ENCODE measurements at regions not wholly inside any gene's neighbourhood (a gene's known extent, or its start where the extent isn't known, plus 50 kb on each side); places are given as distances from the start of the nearest gene placed in this dataset.
"Not testable (repeated sequence)": the region's sequence is repeated elsewhere in the genome, so short reads cannot be mapped to it uniquely, and the experiment has no call there.

- H3K4me3 Mint-ChIP-seq = no peak overlapping the region
- no peak overlapping the region for H3K27ac ChIP-seq (ENCODE audit: low read depth, low read length)
- 80% methylated on average over 1 of the region's 1 CpG; no CpG with 5 or more reads in 1 of the 2 experiments for WGBS, 2 experiments (ENCODE audit: insufficient coverage in 1 of 2, insufficient read length in 1 of 2)
- no peaks in the 10 kb centered on the region for H3K27me3 Mint-ChIP-seq (ENCODE audit: insufficient read depth)
- no peaks in the 10 kb centered on the region for H3K4me1 ChIP-seq (ENCODE audit: control insufficient read depth, insufficient read depth, low read length)
- no peaks in the 10 kb centered on the region for H3K9me3 ChIP-seq (ENCODE audit: control insufficient read depth, low read length)
- no peaks in the 10 kb centered on the region for H3K36me3 ChIP-seq (ENCODE audit: control insufficient read depth, insufficient read depth, low read length)
- H3K9me3 Mint-ChIP-seq = peaks cover 68% of the 10 kb centered on the region
- H3K4me3 ChIP-seq (ENCODE audit: low read length) = no peak overlapping the region
- H3K27ac Mint-ChIP-seq = no peak overlapping the region
- no peaks in the 10 kb centered on the region for H3K27me3 ChIP-seq (ENCODE audit: control insufficient read depth, insufficient read depth, low read length, poor library complexity, severe bottlenecking)
- no peak overlapping the region for H3K9ac ChIP-seq (ENCODE audit: extremely low read depth, low read length, poor library complexity, severe bottlenecking)
- TF ChIP-seq CTCF (conservative IDR thresholded peaks at IDR 0.05) = no peak
- DNase-seq = no peak
- no peaks in the 10 kb centered on the region for H3K36me3 Mint-ChIP-seq (ENCODE audit: low read depth)
- no peaks in the 10 kb centered on the region for H3K4me1 Mint-ChIP-seq
These were observed 176.3 kb upstream of the EDA2R start for GRCh38 chrX:66815227-66815626.

GRCh38 chrX:66794514-66794913 lies 155.6 kb upstream of the EDA2R start:
- H3K9me3 ChIP-seq (ENCODE audit: control insufficient read depth, low read length); H3K27ac ChIP-seq (ENCODE audit: low read depth, low read length); H3K27ac Mint-ChIP-seq; H3K4me3 ChIP-seq (ENCODE audit: low read length); H3K9ac ChIP-seq (ENCODE audit: extremely low read depth, low read length, poor library complexity, severe bottlenecking); H3K4me1 Mint-ChIP-seq; DNase-seq; H3K36me3 Mint-ChIP-seq (ENCODE audit: low read depth); H3K4me1 ChIP-seq (ENCODE audit: control insufficient read depth, insufficient read depth, low read length); H3K27me3 Mint-ChIP-seq (ENCODE audit: insufficient read depth); H3K36me3 ChIP-seq (ENCODE audit: control insufficient read depth, insufficient read depth, low read length); H3K4me3 Mint-ChIP-seq; H3K27me3 ChIP-seq (ENCODE audit: control insufficient read depth, insufficient read depth, low read length, poor library complexity, severe bottlenecking): not testable (repeated sequence)
- 75% methylated on average over 5 of the region's 5 CpGs; no CpG with 5 or more reads in 1 of the 2 experiments for WGBS, 2 experiments (ENCODE audit: insufficient coverage in 1 of 2, insufficient read length in 1 of 2)
- H3K9me3 Mint-ChIP-seq = peaks cover 92% of the 10 kb centered on the region

GRCh38 chrX:66766318-66766717 lies 127.4 kb upstream of the EDA2R start:
- TF ChIP-seq CTCF (conservative IDR thresholded peaks at IDR 0.05) = no peak
- Histone ChIP-seq H3K27me3 (ENCODE audit: control insufficient read depth, insufficient read depth, low read length, poor library complexity, severe bottlenecking) (no peaks in the 10 kb centered on the region), H3K4me3 (ENCODE audit: low read length) (no peak overlapping the region), H3K4me1 (ENCODE audit: control insufficient read depth, insufficient read depth, low read length) (no peaks in the 10 kb centered on the region), H3K9ac (ENCODE audit: extremely low read depth, low read length, poor library complexity, severe bottlenecking) (no peak overlapping the region), H3K27ac (ENCODE audit: low read depth, low read length) (no peak overlapping the region), H3K9me3 (ENCODE audit: control insufficient read depth, low read length) (no peaks in the 10 kb centered on the region), H3K36me3 (ENCODE audit: control insufficient read depth, insufficient read depth, low read length) (no peaks in the 10 kb centered on the region)
- Mint-ChIP-seq H3K4me3 (no peak overlapping the region), H3K27ac (no peak overlapping the region), H3K36me3 (ENCODE audit: low read depth) (no peaks in the 10 kb centered on the region), H3K27me3 (ENCODE audit: insufficient read depth) (no peaks in the 10 kb centered on the region), H3K4me1 (no peaks in the 10 kb centered on the region), H3K9me3 (peaks cover 82% of the 10 kb centered on the region)
- no peak for DNase-seq
- WGBS, 2 experiments (ENCODE audit: insufficient coverage in 1 of 2, insufficient read length in 1 of 2) = 80% methylated on average over 3 of the region's 3 CpGs; no CpG with 5 or more reads in 1 of the 2 experiments

GRCh38 chrX:66760651-66761050 lies 121.8 kb upstream of the EDA2R start:
- no peak overlapping the region for H3K4me3 Mint-ChIP-seq
- Histone ChIP-seq H3K4me1 (ENCODE audit: control insufficient read depth, insufficient read depth, low read length) (no peaks in the 10 kb centered on the region), H3K36me3 (ENCODE audit: control insufficient read depth, insufficient read depth, low read length) (no peaks in the 10 kb centered on the region), H3K27me3 (ENCODE audit: control insufficient read depth, insufficient read depth, low read length, poor library complexity, severe bottlenecking) (no peaks in the 10 kb centered on the region), H3K9ac (ENCODE audit: extremely low read depth, low read length, poor library complexity, severe bottlenecking) (no peak overlapping the region), H3K27ac (ENCODE audit: low read depth, low read length) (no peak overlapping the region), H3K4me3 (ENCODE audit: low read length) (no peak overlapping the region), H3K9me3 (ENCODE audit: control insufficient read depth, low read length) (no peaks in the 10 kb centered on the region)
- no peak for DNase-seq
- no peaks in the 10 kb centered on the region for H3K4me1 Mint-ChIP-seq
- no CpG with 5 or more reads among the region's 1 CpG for WGBS, 2 experiments (ENCODE audit: insufficient coverage in 1 of 2, insufficient read length in 1 of 2)
- no peaks in the 10 kb centered on the region for H3K27me3 Mint-ChIP-seq (ENCODE audit: insufficient read depth)
- peaks cover 57% of the 10 kb centered on the region for H3K9me3 Mint-ChIP-seq
- H3K27ac Mint-ChIP-seq = no peak overlapping the region
- no peaks in the 10 kb centered on the region for H3K36me3 Mint-ChIP-seq (ENCODE audit: low read depth)
- TF ChIP-seq CTCF (conservative IDR thresholded peaks at IDR 0.05) = peak; percentile 58

All from endodermal cell (in vitro differentiated cells).